WTC11 (cell line): ENCODE measurements at regions not wholly inside any gene's neighbourhood (a gene's known extent, or its start where the extent isn't known, plus 50 kb on each side); places are given as distances from the start of the nearest gene placed in this dataset.

Experiments
- CTCF ChIP-seq: fragments of 200-600 bp; IDR thresholded peaks from 2 replicates; pipeline ENCODE4 v1.8.0; 2022; ENCODE audit warnings: antibody characterized with exemption
- ETV6 ChIP-seq: sonication (generic); formaldehyde crosslinking; IDR thresholded peaks from 2 replicates; pipeline ENCODE4 v1.8.1; 2022; ENCODE audit warnings: mild to moderate bottlenecking, missing genetic modification reagents
- SMAD4 ChIP-seq: sonication (generic); formaldehyde crosslinking; IDR thresholded peaks from 2 replicates; pipeline ENCODE4 v1.8.0; 2022; ENCODE audit warnings: mild to moderate bottlenecking, missing genetic modification reagents
- SP1 ChIP-seq: sonication (generic); formaldehyde crosslinking; conservative IDR thresholded peaks from 2 replicates; pipeline ENCODE4 v1.8.1; 2022; ENCODE audit warnings: missing genetic modification reagents
- STAT6 ChIP-seq: sonication (generic); formaldehyde crosslinking; conservative IDR thresholded peaks from 2 replicates; pipeline ENCODE4 v1.8.1; 2023; ENCODE audit warnings: mild to moderate bottlenecking, low read depth, missing genetic modification reagents, moderate library complexity
- USF1 ChIP-seq: sonication (generic); formaldehyde crosslinking; IDR thresholded peaks from 2 replicates; pipeline ENCODE4 v1.8.0; 2022; ENCODE audit warnings: mild to moderate bottlenecking, missing genetic modification reagents
- ZNF121 ChIP-seq: sonication (generic); formaldehyde crosslinking; IDR thresholded peaks from 2 replicates; pipeline ENCODE4 v1.8.0; 2023; ENCODE audit warnings: missing genetic modification reagents
- ZNF281 ChIP-seq: sonication (generic); formaldehyde crosslinking; IDR thresholded peaks from 2 replicates; pipeline ENCODE4 v1.8.0; 2023; ENCODE audit warnings: mild to moderate bottlenecking, missing genetic modification reagents
- ZNF317 ChIP-seq: sonication (generic); formaldehyde crosslinking; IDR thresholded peaks from 2 replicates; pipeline ENCODE4 v1.8.1; 2023; ENCODE audit warnings: low read depth, mild to moderate bottlenecking, moderate library complexity, missing genetic modification reagents, borderline replicate concordance
- TF ChIP-seq, protein P1 (sequence below): sonication (generic); formaldehyde crosslinking; conservative IDR thresholded peaks from 2 replicates; pipeline ENCODE4 v1.8.1; 2022; ENCODE audit warnings: mild to moderate bottlenecking, missing genetic modification reagents
- TF ChIP-seq, protein P2 (sequence below): sonication (generic); formaldehyde crosslinking; IDR thresholded peaks from 2 replicates; pipeline ENCODE4 v1.8.1; 2023; ENCODE audit warnings: mild to moderate bottlenecking, missing genetic modification reagents, borderline replicate concordance
- TF ChIP-seq, protein P3 (sequence below): sonication (generic); formaldehyde crosslinking; IDR thresholded peaks from 2 replicates; pipeline ENCODE4 v1.8.0; 2023; ENCODE audit warnings: missing genetic modification reagents

DNA sequence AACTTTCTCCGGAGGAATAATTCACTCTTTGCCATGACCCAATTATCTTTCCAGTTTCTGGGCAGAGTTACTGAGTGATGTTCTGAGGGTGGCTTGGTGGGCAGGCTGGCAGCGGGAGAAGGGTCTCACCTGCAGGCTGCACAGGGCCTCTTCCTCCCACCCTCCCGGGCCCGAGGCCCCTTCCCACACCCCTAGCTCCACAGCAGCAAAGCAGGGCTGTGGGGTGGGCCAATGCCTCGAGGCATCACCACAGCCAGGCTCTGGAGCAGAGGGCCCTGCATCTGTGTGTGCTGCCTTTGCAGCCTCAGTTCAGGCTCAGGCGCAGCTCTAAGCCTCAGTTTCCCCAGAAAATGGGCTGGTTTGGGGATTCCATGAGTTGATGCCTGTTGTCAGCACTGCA is 120.2 kb upstream of the FOXD4L5 start:
- TF ChIP-seq SP1 (CRISPR knock-in tag) (no peak), ETV6 (CRISPR knock-in tag) (no peak), ZNF317 (no peak), USF1 (CRISPR knock-in tag) (no peak), CTCF (no peak), SMAD4 (no peak), STAT6 (no peak), ZNF281 (CRISPR knock-in tag) (no peak), ZNF121 (CRISPR knock-in tag) (no peak)
- TF ChIP-seq, protein P1, sequence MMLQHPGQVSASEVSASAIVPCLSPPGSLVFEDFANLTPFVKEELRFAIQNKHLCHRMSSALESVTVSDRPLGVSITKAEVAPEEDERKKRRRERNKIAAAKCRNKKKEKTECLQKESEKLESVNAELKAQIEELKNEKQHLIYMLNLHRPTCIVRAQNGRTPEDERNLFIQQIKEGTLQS (CRISPR knock-in tag), result no peak
- TF ChIP-seq, protein P2, sequence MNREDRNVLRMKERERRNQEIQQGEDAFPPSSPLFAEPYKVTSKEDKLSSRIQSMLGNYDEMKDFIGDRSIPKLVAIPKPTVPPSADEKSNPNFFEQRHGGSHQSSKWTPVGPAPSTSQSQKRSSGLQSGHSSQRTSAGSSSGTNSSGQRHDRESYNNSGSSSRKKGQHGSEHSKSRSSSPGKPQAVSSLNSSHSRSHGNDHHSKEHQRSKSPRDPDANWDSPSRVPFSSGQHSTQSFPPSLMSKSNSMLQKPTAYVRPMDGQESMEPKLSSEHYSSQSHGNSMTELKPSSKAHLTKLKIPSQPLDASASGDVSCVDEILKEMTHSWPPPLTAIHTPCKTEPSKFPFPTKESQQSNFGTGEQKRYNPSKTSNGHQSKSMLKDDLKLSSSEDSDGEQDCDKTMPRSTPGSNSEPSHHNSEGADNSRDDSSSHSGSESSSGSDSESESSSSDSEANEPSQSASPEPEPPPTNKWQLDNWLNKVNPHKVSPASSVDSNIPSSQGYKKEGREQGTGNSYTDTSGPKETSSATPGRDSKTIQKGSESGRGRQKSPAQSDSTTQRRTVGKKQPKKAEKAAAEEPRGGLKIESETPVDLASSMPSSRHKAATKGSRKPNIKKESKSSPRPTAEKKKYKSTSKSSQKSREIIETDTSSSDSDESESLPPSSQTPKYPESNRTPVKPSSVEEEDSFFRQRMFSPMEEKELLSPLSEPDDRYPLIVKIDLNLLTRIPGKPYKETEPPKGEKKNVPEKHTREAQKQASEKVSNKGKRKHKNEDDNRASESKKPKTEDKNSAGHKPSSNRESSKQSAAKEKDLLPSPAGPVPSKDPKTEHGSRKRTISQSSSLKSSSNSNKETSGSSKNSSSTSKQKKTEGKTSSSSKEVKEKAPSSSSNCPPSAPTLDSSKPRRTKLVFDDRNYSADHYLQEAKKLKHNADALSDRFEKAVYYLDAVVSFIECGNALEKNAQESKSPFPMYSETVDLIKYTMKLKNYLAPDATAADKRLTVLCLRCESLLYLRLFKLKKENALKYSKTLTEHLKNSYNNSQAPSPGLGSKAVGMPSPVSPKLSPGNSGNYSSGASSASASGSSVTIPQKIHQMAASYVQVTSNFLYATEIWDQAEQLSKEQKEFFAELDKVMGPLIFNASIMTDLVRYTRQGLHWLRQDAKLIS (CRISPR knock-in tag), result no peak
- TF ChIP-seq, protein P3, sequence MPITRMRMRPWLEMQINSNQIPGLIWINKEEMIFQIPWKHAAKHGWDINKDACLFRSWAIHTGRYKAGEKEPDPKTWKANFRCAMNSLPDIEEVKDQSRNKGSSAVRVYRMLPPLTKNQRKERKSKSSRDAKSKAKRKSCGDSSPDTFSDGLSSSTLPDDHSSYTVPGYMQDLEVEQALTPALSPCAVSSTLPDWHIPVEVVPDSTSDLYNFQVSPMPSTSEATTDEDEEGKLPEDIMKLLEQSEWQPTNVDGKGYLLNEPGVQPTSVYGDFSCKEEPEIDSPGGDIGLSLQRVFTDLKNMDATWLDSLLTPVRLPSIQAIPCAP (CRISPR knock-in tag), result no peak
